ENCODE measurements at regions not wholly inside any gene's neighbourhood (a gene's known extent, or its start where the extent isn't known, plus 50 kb on each side); places are given as distances from the start of the nearest gene placed in this dataset.
A peak's percentile ranks its signal among the peaks of the same experiment; 100 is the strongest.

DNA sequence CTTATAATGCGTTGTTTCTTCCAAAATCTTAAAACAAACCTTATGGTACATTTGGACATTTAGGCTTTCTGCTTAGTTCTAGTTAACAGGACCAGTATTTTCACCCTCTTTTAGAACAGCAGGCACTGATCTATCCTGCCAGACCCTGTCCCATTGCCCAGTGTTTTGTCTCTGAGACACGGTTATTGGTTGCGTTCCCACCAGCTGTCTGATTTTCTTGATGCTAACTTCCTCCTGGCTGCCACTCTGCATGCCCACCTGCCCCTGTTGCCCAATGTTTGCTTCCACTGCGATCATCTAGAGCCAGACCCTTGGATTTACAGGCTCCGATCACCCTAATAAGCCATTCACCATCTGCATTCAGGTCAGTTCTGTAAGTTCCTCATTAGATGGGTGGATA, 506.0 kb upstream of the CDH6 start:
- no peak for DNase-seq

- DNase-seq, result no peak
These were observed 507.0 kb upstream of the CDH6 start for GRCh38 chr5:30686530-30686929.

DNA sequence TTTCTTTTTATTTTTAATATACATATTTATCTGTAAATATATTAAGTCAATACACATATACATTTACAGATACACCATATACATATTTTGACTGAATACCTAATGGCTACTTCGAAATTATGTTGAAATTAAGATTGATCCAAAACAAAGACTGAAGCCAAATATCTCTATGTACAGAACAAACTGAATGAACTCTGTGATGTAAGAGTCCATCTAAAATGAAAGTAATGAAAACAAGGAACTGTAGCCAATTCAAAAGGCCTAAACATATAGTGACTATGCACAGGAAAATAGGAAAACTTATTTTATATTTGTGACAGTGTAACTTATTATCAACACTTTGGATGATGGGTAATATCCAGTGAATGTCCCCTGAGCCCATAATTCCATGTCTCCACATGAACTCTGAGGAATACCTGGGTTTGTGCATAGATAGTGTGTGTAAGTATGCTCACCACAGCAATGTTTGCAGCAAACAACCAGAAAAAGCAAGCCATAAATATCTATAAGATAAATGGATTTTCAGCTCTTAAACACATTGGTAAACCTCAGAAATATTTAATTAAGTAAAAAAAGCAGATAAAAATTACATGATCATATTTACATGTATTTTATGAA, 517.2 kb upstream of the CDH6 start:
- DNase-seq, result no peak

GRCh38 chr5:30667293-30667692, 526.2 kb upstream of the CDH6 start:
- no peak for DNase-seq

- no peak for DNase-seq
These were observed 530.0 kb upstream of the CDH6 start for GRCh38 chr5:30663536-30663935.

DNA sequence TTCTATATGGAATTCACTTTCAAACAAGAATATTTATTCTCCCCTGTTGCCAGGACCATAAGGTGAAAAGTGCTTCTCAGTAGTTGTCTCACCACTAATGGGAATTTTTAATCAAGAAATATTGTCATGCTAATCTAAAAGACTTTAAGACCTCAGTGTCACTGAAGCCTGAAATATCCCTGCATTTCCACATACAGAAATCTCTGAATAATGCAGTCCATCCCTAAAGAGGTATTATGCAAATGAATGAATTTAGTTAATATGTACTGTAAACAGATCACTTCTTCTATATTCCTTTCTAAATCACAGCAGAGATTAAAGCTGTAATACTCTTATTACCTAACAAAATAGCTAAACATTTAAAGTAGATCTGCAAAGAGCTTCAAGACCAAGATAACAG, 531.1 kb upstream of the CDH6 start:
- no peak for DNase-seq

DNA sequence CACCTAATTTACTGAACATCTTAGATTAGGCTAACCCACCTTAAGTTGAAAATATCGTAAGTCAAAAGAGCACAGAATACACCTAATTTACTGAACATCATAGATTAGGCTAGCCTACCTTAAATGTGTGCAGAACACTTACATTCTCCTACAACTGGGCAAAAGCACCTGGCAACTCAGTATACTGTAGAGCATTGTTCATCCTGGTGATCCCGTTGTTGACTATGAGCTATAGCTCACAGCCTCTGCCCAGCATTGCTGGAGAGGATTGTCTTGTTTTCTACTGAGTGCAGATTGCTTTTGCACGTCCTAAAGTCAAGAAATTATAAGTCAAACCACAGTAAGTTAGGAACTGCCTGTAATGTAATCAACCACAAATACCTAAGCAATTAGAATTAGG, 531.8 kb upstream of the CDH6 start:
- DNase-seq, result no peak

GRCh38 chr5:30659417-30659816, 534.1 kb upstream of the CDH6 start:
- DNase-seq, result no peak

GRCh38 chr5:30650311-30650710, 543.2 kb upstream of the CDH6 start:
- no peak for DNase-seq

DNA sequence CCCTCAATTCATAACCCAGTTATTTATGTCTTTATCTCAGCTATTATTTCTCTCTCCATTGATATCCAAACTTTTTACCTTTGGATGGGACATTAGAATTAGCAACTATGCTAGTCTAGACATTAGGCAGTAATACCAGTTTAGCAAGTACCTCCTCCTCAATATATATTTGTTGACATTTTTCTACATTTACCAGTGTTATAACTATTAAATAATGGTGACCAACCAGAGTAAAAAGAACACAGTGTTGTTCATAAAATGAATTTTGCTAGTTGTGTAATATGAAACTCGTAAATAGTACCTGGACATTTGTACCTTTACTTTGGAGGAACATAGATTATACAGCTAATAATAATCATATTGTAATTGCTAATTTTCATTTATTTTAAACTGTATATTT, 554.6 kb upstream of the CDH6 start:
- DNase-seq, result no peak

- DNase-seq, result no peak
These were observed 565.5 kb upstream of the CDH6 start for GRCh38 chr5:30627945-30628344.

DNA sequence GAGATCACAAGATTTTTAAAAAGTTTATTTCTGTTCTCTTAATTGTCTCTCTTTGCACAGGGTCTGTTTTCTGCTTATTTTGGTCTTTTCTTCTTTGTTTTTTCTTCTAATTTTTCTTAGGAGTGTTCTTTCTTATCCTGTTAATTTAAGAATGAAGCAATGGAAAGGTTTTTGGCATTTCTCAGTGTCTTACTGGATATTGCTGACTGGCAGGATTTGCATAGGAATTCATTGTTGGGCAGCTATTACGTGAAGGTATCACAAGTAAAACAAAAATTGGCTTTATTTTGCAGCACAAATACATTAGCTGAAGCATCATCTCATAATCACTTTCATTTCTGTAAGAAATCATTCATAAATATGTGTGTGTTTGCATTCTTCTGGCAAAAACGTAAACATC, 566.9 kb upstream of the CDH6 start:
- DNase-seq, result no peak

DNA sequence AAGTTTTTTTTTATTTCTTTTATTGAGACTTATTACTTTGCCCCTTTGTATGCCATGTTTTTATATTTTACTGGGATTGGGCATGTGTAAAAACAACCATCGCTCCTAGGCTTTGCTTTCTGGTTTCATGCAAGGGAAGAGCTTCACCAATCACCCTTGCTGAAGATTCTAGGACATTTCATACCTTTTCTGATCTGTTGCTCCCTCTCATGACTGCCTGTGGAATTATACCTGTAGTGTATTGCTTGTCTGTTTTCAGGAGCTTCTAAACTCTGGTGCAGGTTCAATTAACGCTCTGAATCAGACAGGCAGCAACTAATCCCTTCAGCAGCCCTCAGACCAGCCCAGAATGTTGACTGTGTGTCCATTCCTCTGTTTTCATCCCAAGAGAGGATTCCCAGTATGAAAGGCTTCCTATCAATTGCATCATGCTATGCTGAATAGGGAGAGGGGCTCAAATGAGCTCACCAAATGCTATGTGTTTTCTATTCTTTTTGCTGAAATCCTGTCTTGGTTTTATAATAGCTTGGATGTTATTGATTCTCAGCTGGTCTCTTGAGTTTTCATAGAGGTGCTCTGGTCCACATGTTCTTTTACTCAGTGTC, 572.9 kb upstream of the CDH6 start:
- DNase-seq, result no peak

GRCh38 chr5:30608501-30608900, 585.0 kb upstream of the CDH6 start:
- no peak for DNase-seq

- peak; percentile 88 for DNase-seq
These were observed 586.1 kb upstream of the CDH6 start for GRCh38 chr5:30607301-30607894.

DNA sequence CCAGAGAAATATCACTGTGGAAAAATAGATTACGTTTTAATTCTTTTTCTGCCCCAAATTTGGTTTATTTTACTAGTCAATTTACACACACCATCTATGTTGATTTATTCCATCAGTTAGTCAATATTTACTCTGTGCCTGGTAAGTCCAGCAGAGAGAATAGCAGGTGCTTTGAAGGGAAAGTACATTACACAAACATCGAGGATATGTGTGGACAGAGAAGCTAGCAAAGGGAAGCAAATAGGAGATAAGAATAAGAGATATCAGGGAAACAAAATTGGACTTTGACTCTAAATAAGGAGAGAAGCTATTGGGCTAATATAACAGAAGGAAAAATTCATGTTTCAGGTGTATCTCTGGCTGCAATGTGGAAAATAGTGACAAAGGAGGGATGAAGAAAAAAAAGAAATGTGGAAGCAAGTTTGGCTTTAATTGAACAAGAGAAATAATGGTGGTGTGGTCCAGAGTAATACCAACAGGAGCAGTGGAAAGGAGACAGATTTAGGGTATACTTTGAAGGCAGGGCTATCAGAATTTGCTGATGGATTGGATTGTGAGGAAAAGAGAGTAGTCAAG, 587.7 kb upstream of the CDH6 start:
- peak; percentile 64 for DNase-seq

DNA sequence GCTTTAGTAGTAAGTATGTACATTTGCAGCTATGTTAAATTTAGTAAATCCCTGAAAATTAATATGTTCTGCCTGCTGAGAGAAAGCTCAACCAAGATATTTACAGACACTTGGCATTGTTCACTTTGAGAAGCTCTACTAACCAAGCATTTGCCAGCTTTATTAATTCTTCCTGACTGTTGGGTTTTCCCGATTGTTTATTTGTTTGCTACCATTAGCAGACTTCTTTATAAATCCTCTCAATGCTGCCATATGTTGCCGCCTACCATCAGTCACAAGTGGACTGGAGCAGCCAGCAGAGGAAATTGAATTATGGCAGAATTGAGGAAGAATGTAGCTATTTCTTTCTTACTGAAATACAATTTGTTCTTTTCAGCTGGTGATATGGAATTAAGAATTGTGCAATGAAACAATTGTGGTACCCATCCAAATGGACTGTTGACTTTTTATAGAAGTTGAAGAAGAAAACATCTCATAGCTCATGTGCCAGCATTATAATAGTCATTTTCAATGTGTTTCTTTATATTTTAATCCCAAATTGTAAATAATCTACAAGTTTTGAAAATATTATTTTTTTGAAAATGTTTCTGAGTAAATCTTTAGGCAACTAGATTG, 588.7 kb upstream of the CDH6 start:
- no peak for DNase-seq

- DNase-seq, result no peak
These were observed 592.6 kb upstream of the CDH6 start for GRCh38 chr5:30600892-30601291.

DNA sequence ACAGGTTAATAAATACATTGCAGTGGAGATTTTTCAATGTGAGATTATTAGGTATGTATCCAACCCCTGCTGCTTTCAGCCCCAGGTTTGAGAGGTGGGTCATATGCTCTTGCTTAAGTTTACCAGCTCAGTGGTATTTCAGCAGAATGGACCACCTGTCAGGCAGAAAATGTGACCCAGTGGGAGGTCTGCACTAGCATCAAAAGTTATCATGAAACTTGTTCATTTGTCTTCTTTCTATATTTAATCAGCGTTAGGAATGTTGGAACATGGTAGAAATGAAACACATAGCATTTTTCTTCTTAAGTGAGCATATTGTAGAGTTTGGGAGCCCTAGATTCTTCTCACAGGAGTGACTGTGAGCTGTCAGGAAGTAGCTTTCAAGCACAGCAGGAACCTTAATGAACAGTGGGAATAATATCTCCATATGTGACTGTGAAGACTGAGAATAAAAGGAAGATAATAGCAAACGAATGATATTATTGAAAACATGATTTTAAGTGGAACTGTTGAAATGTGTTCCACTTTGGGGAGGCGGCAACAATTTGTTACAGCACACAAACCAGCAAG, 596.9 kb upstream of the CDH6 start:
- DNase-seq, result no peak

DNA sequence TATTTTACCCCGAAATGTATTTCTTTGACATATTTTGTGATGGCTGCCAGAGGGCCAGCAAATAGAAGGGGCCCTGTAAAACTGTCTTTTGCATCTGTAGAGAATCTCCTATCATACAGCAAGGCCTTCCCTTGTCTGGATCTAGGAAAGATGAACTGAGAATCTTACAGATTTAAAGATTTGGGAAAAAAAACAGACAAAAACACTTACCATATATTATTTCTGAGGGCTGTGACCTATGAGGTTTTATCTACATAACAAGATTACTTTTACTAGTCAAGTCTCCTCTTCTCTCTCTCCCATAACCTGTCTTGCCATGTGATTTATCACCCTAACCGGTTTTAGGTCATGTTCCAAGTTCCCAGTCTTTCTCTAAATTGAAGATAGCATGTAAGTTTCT, 599.2 kb upstream of the CDH6 start:
- no peak for DNase-seq

- DNase-seq, result no peak
These were observed 600.7 kb upstream of the CDH6 start for GRCh38 chr5:30592833-30593232.

GRCh38 chr5:30581198-30581935, 612.1 kb upstream of the CDH6 start:
- DNase-seq, result no peak

DNA sequence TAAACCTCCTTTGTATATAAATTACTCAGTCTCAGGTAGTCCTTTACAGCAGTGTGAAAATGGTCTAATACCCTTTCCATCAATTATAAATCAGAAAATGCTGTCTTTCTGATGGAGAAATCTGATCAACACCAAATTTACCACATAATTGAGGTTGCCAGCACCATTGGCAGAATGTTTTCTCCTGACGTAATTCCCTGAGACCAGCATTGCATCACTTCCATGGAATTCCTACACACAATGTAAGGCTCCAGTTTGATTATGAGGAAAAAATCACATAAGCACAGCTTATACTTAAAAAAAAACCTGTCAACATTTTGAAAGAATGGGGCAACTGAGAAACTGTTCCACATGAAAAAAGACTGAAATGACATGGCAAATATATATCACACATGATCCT, 618.7 kb upstream of the CDH6 start:
- no peak for DNase-seq

Measured in NCI-H2029 treated with DMSO at 0.1 percent for 48 hours (cell line).